ENCODE measurements at regions not wholly inside any gene's neighbourhood (a gene's known extent, or its start where the extent isn't known, plus 50 kb on each side); places are given as distances from the start of the nearest gene placed in this dataset.

- no peaks in the 10 kb centered on the region for H3K36me3 ChIP-seq
- H3K4me1 ChIP-seq, result no peaks in the 10 kb centered on the region
- no peak overlapping the region for H3K27ac ChIP-seq
- DNase-seq (ENCODE audit: extremely low spot score in 2 of 2), result no peak
- intact Hi-C loops (cut with DNase I), result no loop called here
- H3K27me3 ChIP-seq, result no peaks in the 10 kb centered on the region
- TF ChIP-seq CTCF (IDR thresholded peaks at IDR 0.05) (no peak), POLR2AphosphoS5 (IDR thresholded peaks at IDR 0.05; ENCODE audit: insufficient read depth in 1 of 2, low read depth in 1 of 2) (no peak), POLR2A (IDR thresholded peaks at IDR 0.05) (no peak)
- no peak overlapping the region for H3K4me3 ChIP-seq
- H3K9me3 ChIP-seq, result no peaks in the 10 kb centered on the region
Measured at GRCh38 chr6:9875605-9876353, 539.1 kb downstream of the TFAP2A start.

- Histone ChIP-seq H3K27me3 (no peaks in the 10 kb centered on the region), H3K36me3 (no peaks in the 10 kb centered on the region), H3K4me3 (no peak overlapping the region), H3K4me1 (no peaks in the 10 kb centered on the region), H3K9me3 (no peaks in the 10 kb centered on the region), H3K27ac (no peak overlapping the region)
- DNase-seq (ENCODE audit: extremely low spot score in 2 of 2), result no peak
- no peak for TF ChIP-seq POLR2AphosphoS5 (IDR thresholded peaks at IDR 0.05; ENCODE audit: insufficient read depth in 1 of 2, low read depth in 1 of 2)
- TF ChIP-seq POLR2A (IDR thresholded peaks at IDR 0.05), result no peak
- TF ChIP-seq CTCF (IDR thresholded peaks at IDR 0.05), result no peak
- intact Hi-C loops (cut with DNase I), result no loop called here
Measured at GRCh38 chr6:9862603-9863167, 552.2 kb downstream of the TFAP2A start.

- H3K4me3 ChIP-seq, result no peak overlapping the region
- no peaks in the 10 kb centered on the region for H3K36me3 ChIP-seq
- H3K27me3 ChIP-seq, result no peaks in the 10 kb centered on the region
- TF ChIP-seq POLR2AphosphoS5 (IDR thresholded peaks at IDR 0.05; ENCODE audit: insufficient read depth in 1 of 2, low read depth in 1 of 2) (no peak), POLR2A (IDR thresholded peaks at IDR 0.05) (no peak), CTCF (IDR thresholded peaks at IDR 0.05) (no peak)
- no peaks in the 10 kb centered on the region for H3K9me3 ChIP-seq
- no peak overlapping the region for H3K27ac ChIP-seq
- DNase-seq (ENCODE audit: extremely low spot score in 2 of 2), result no peak
- H3K4me1 ChIP-seq, result no peaks in the 10 kb centered on the region
- intact Hi-C loops (cut with DNase I), result no loop called here
Measured at GRCh38 chr6:9851541-9852380, 563.1 kb downstream of the TFAP2A start.

GRCh38 chr6:9851006-9851405 is 563.9 kb downstream of the TFAP2A start:
- no peaks in the 10 kb centered on the region for H3K9me3 ChIP-seq
- H3K36me3 ChIP-seq, result no peaks in the 10 kb centered on the region
- H3K27ac ChIP-seq, result no peak overlapping the region
- no peaks in the 10 kb centered on the region for H3K27me3 ChIP-seq
- no peak for DNase-seq (ENCODE audit: extremely low spot score in 2 of 2)
- TF ChIP-seq CTCF (IDR thresholded peaks at IDR 0.05), result no peak
- TF ChIP-seq POLR2AphosphoS5 (IDR thresholded peaks at IDR 0.05; ENCODE audit: insufficient read depth in 1 of 2, low read depth in 1 of 2), result no peak
- no peak for TF ChIP-seq POLR2A (IDR thresholded peaks at IDR 0.05)
- no peaks in the 10 kb centered on the region for H3K4me1 ChIP-seq
- intact Hi-C loops (cut with DNase I), result no loop called here
- no peak overlapping the region for H3K4me3 ChIP-seq

All from vagina (tissue), 2 donors.